T-helper 2 cell treated with Interferon-gamma antibody and Interleukin-4, amounts not matched to agents 5 μg/mL and 100 μg/mL, for 36 hours (primary cell): ENCODE measurements at regions not wholly inside any gene's neighbourhood (a gene's known extent, or its start where the extent isn't known, plus 50 kb on each side); places are given as distances from the start of the nearest gene placed in this dataset.
"Not testable (repeated sequence)": the region's sequence is repeated elsewhere in the genome, so short reads cannot be mapped to it uniquely, and the experiment has no call there.

Source experiments
- DNase-seq: peaks from one replicate; pipeline ENCODE4 v3.0.0; 2021; ENCODE audit warnings: low spot score
- H3K27ac Mint-ChIP-seq: one replicate; pipeline ENCODE4 v1.8.0; 2021; ENCODE audit warnings: mild to moderate bottlenecking, mixed read lengths
- H3K27me3 Mint-ChIP-seq: one replicate; pipeline ENCODE4 v1.8.0; 2021; ENCODE audit warnings: low read depth, mixed read lengths
- H3K36me3 Mint-ChIP-seq: one replicate; pipeline ENCODE4 v1.8.0; 2021; ENCODE audit warnings: low read depth, mixed read lengths
- H3K4me1 Mint-ChIP-seq: one replicate; pipeline ENCODE4 v1.8.0; 2021; ENCODE audit warnings: low read depth, mixed read lengths
- H3K4me3 Mint-ChIP-seq: one replicate; pipeline ENCODE4 v1.8.0; 2022; ENCODE audit warnings: mild to moderate bottlenecking, moderate library complexity, mixed read lengths
- H3K9me3 Mint-ChIP-seq: one replicate; pipeline ENCODE4 v1.8.0; 2021; ENCODE audit warnings: mixed read lengths

GRCh38 chr3:181534781-181535221, 176.9 kb upstream of the SOX2 start:
- Mint-ChIP-seq H3K27ac (no peak overlapping the region), H3K4me1 (no peaks in the 10 kb centered on the region), H3K4me3 (no peak overlapping the region), H3K36me3 (no peaks in the 10 kb centered on the region), H3K27me3 (no peaks in the 10 kb centered on the region), H3K9me3 (peaks cover 3% of the 10 kb centered on the region)
- DNase-seq, result no peak

GRCh38 chr3:181533811-181534210, 177.9 kb upstream of the SOX2 start:
- H3K36me3 Mint-ChIP-seq, result no peaks in the 10 kb centered on the region
- peaks cover 4% of the 10 kb centered on the region for H3K9me3 Mint-ChIP-seq
- no peaks in the 10 kb centered on the region for H3K27me3 Mint-ChIP-seq
- H3K27ac Mint-ChIP-seq, result no peak overlapping the region
- H3K4me1 Mint-ChIP-seq, result no peaks in the 10 kb centered on the region
- DNase-seq, result no peak
- no peak overlapping the region for H3K4me3 Mint-ChIP-seq

GRCh38 chr3:181530584-181530983, 181.1 kb upstream of the SOX2 start:
- Mint-ChIP-seq H3K9me3 (peaks cover 19% of the 10 kb centered on the region), H3K36me3 (no peaks in the 10 kb centered on the region), H3K4me3 (no peak overlapping the region), H3K4me1 (no peaks in the 10 kb centered on the region), H3K27ac (no peak overlapping the region), H3K27me3 (no peaks in the 10 kb centered on the region)
- DNase-seq, result no peak

GRCh38 chr3:181521831-181522230, 189.9 kb upstream of the SOX2 start:
- DNase-seq, result no peak
- no peaks in the 10 kb centered on the region for H3K4me1 Mint-ChIP-seq
- H3K4me3 Mint-ChIP-seq, result no peak overlapping the region
- H3K9me3 Mint-ChIP-seq, result peaks cover 31% of the 10 kb centered on the region
- no peaks in the 10 kb centered on the region for H3K36me3 Mint-ChIP-seq
- H3K27ac Mint-ChIP-seq, result no peak overlapping the region
- H3K27me3 Mint-ChIP-seq, result no peaks in the 10 kb centered on the region

DNA sequence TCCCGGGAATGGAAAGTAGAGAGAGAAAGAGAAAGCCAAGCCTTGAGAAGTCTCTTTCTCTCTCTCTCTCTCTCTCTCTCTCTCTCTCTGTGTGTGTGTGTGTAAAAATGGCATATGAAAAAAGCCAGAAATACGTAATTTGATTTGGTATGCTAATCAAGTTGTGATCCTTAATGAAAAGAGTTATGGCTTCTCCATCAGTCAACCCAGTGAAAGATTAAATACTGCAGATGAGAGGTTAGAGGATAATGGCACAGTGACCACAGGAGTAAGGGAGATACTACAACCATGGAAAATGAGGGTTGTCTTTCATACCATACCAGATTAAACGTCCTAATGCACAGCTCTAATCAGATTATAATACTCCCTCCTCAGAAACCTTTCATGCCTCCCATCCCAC, 193.5 kb upstream of the SOX2 start:
- Mint-ChIP-seq H3K27ac (no peak overlapping the region), H3K9me3 (peaks cover 26% of the 10 kb centered on the region), H3K27me3 (no peaks in the 10 kb centered on the region), H3K4me1 (no peaks in the 10 kb centered on the region), H3K36me3 (no peaks in the 10 kb centered on the region), H3K4me3 (no peak overlapping the region)
- DNase-seq, result no peak

DNA sequence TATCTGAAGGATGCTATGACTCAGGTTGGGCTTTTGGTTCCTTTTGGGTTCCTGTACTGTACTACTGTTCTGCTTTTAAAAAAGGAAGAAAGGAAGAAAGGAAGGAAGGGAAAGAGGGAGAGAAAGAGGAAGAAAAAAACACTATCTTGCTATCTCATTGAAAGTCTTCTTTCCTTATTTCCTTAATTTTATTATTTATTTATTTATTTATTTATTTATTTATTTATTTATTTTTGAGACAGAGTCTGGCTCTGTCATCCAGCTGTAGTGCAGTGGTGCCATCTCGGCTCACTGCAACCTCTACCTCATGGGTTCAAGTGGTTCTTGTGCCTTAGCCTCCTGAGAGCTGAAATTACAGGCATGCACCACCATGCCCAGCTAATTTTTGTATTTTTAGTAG, 198.9 kb upstream of the SOX2 start:
- no peaks in the 10 kb centered on the region for H3K36me3 Mint-ChIP-seq
- H3K9me3 Mint-ChIP-seq, result peaks cover 41% of the 10 kb centered on the region
- H3K27me3 Mint-ChIP-seq, result no peaks in the 10 kb centered on the region
- H3K4me3 Mint-ChIP-seq, result no peak overlapping the region
- no peaks in the 10 kb centered on the region for H3K4me1 Mint-ChIP-seq
- H3K27ac Mint-ChIP-seq, result no peak overlapping the region
- DNase-seq, result no peak

DNA sequence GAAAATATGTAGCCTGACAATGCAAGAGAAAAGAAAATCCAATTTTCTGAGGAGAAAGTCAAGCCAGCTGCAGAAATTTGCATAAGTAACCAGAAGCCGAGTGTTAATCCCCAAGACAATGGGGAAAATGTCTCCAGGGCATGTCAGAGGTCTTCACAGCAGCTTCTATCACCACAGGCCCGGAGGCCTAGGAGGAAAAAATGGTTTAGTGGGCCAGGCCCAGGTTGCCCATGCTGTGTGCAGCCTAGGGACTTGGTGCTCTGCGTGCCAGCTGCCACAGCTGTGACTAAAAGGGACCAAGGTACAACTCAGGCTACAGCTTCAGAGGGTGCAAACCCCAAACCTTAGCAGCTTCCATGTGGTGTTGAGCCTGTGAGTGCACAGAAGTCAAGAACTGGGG, 201.2 kb upstream of the SOX2 start:
- no peak overlapping the region for H3K27ac Mint-ChIP-seq
- H3K36me3 Mint-ChIP-seq, result no peaks in the 10 kb centered on the region
- no peak for DNase-seq
- peaks cover 38% of the 10 kb centered on the region for H3K9me3 Mint-ChIP-seq
- H3K27me3 Mint-ChIP-seq, result no peaks in the 10 kb centered on the region
- no peak overlapping the region for H3K4me3 Mint-ChIP-seq
- no peaks in the 10 kb centered on the region for H3K4me1 Mint-ChIP-seq

DNA sequence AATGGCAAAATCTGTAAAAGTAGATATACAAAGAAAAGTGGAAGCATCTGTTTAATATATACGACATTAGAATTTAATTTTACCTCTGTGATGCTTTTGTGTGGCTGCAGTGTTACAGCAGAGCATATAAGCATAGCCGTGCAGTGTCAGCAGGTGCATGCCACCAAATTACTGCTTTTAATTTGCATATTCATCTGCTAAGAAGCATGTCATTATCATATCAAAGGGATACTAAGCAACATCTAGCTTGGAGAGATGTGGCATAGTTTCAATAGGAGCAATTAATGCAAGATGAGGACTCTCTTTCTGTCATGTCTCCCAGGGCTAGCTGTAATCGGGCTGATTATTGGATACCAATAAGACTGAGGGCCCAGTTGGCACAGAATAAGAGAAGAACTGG, 214.4 kb upstream of the SOX2 start:
- DNase-seq, result no peak
- Mint-ChIP-seq H3K27ac (no peak overlapping the region), H3K4me3 (no peak overlapping the region), H3K36me3 (no peaks in the 10 kb centered on the region), H3K27me3 (no peaks in the 10 kb centered on the region), H3K9me3 (peaks cover 5% of the 10 kb centered on the region), H3K4me1 (no peaks in the 10 kb centered on the region)

GRCh38 chr3:181493423-181493822, 218.3 kb upstream of the SOX2 start:
- H3K27me3 Mint-ChIP-seq, result no peaks in the 10 kb centered on the region
- no peak overlapping the region for H3K4me3 Mint-ChIP-seq
- no peak for DNase-seq
- no peaks in the 10 kb centered on the region for H3K36me3 Mint-ChIP-seq
- H3K9me3 Mint-ChIP-seq, result no peaks in the 10 kb centered on the region
- no peak overlapping the region for H3K27ac Mint-ChIP-seq
- no peaks in the 10 kb centered on the region for H3K4me1 Mint-ChIP-seq

DNA sequence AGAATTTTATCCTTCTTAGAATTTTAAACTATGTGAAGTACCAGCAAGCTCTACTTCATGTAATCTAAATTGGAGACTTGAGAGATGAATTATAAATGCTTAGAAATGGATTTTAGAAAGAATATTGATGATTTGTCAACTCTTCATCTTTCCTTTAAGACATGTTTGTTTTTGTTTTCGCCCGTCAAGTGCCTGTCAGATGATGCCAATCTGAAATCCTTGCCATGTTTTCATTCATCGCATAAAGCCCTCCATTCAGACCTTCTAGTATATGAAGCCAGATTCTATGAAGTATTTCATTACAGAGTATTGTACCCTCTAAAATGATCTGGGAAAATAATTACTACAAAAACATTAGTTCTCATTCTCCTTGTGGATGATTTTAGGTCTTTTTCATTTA, 223.2 kb upstream of the SOX2 start:
- Mint-ChIP-seq H3K4me3 (no peak overlapping the region), H3K4me1 (no peaks in the 10 kb centered on the region)

DNA sequence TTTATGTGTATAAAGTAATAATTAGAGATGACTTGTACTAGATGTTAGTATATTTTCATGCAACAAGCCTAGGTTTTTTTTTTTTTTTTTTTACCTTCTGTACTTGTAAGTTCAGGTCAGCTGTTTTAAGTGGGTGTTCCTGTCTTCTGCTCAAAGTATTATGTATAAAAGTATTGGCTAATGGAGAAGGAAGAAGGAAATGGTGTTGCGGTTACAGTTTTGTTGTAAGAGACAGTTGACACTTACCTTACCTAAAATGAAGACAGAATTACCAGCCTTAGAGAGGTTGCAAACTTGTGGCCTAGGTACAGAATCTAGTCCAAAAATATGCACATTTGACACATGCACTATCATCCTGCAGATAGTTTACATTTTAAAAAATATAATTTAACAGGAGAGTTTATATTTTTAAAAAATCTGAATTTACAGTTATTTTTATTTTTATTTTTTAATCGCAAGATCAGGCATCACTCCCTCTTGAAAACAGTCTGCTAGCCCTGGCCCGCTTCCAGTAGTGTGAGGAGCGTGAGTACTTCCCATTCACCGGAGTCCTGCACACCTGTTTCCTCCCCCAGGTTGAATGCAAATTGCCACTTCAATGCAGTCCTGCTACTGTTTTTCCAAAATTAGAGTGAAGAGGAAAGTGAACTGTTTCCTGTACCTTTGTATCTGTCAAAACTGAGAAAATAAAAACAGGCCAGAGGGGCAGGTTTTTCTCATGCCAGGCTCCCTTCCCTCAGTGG, 224.3 kb upstream of the SOX2 start:
- Mint-ChIP-seq H3K4me3 (no peak overlapping the region), H3K27ac (no peak overlapping the region), H3K9me3 (no peaks in the 10 kb centered on the region), H3K4me1 (no peaks in the 10 kb centered on the region), H3K27me3 (no peaks in the 10 kb centered on the region), H3K36me3 (no peaks in the 10 kb centered on the region)
- no peak for DNase-seq

More for the DNA sequence above, 223.2 kb upstream of the SOX2 start:
- Mint-ChIP-seq H3K36me3 (no peaks in the 10 kb centered on the region), H3K27me3 (no peaks in the 10 kb centered on the region), H3K27ac (no peak overlapping the region), H3K9me3 (no peaks in the 10 kb centered on the region)
- DNase-seq, result no peak

GRCh38 chr3:181486141-181486885, 225.4 kb upstream of the SOX2 start:
- no peaks in the 10 kb centered on the region for H3K36me3 Mint-ChIP-seq
- no peak overlapping the region for H3K4me3 Mint-ChIP-seq
- H3K27ac Mint-ChIP-seq, result no peak overlapping the region
- H3K9me3 Mint-ChIP-seq, result no peaks in the 10 kb centered on the region
- no peak for DNase-seq
- H3K27me3 Mint-ChIP-seq, result no peaks in the 10 kb centered on the region
- H3K4me1 Mint-ChIP-seq, result no peaks in the 10 kb centered on the region

GRCh38 chr3:181484026-181484425, 227.7 kb upstream of the SOX2 start:
- DNase-seq, result no peak
- Mint-ChIP-seq H3K27me3 (no peaks in the 10 kb centered on the region), H3K9me3 (no peaks in the 10 kb centered on the region), H3K4me3 (no peak overlapping the region), H3K36me3 (no peaks in the 10 kb centered on the region), H3K27ac (no peak overlapping the region), H3K4me1 (no peaks in the 10 kb centered on the region)

- not testable (repeated sequence) for H3K27ac Mint-ChIP-seq, H3K4me3 Mint-ChIP-seq, DNase-seq, H3K4me1 Mint-ChIP-seq, H3K36me3 Mint-ChIP-seq, H3K27me3 Mint-ChIP-seq
- peaks cover 33% of the 10 kb centered on the region for H3K9me3 Mint-ChIP-seq
Observed at GRCh38 chr3:181475146-181475545, 236.6 kb upstream of the SOX2 start.
